Astrocyte (in vitro differentiated cells and primary cell): ENCODE measurements at regions not wholly inside any gene's neighbourhood (a gene's known extent, or its start where the extent isn't known, plus 50 kb on each side); places are given as distances from the start of the nearest gene placed in this dataset.

Experiments
- CTCF ChIP-seq: IDR thresholded peaks from 2 replicates; pipeline ENCODE4 v1.5.1; 2011; ENCODE audit warnings: low read depth, mild to moderate bottlenecking, inconsistent platforms, low read length, moderate library complexity; ENCODE audit not compliant: insufficient read depth
- EZH2 ChIP-seq: IDR thresholded peaks from 2 replicates; pipeline ENCODE4 v1.6.1; 2012; ENCODE audit warnings: mild to moderate bottlenecking, low read length, inconsistent platforms; ENCODE audit not compliant: insufficient read depth

- TF ChIP-seq CTCF, result no peak
- TF ChIP-seq EZH2, result no peak
Measured at GRCh38 chr3:24835510-24835909, 340.9 kb upstream of the THRB start.
